ENCODE measurements at regions not wholly inside any gene's neighbourhood (a gene's known extent, or its start where the extent isn't known, plus 50 kb on each side); places are given as distances from the start of the nearest gene placed in this dataset.

DNA sequence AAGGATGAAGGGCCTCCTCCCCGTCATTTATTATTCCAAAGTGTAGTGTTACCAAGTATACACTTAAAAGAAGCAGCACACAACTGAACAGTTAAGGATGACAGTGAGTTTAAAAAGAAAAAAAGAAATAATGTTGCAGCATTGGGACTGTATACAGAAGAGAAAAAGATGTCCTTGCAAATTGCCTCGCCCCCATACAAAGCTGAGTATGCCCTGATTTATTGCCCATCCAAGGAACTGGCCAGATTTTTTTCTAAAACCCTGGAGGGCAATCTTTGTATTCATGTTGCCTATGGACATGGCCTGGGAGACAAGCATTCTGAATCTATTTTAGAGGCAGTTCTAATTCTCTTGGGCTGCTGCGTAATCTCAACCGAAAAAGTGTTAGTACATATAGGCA, 182.7 kb upstream of the NR4A3 start:
- TF ChIP-seq POLR2AphosphoS5 (IDR thresholded peaks at IDR 0.05; ENCODE audit: low read depth, low read length) (no peak), POLR2A (IDR thresholded peaks at IDR 0.05; ENCODE audit: low read depth, low read length) (no peak), PAX5 (IDR thresholded peaks at IDR 0.05; ENCODE audit: insufficient read depth, low read length, severe bottlenecking) (no peak), TAF1 (IDR thresholded peaks at IDR 0.05; ENCODE audit: low read depth, low read length) (no peak), SPI1 (IDR thresholded peaks at IDR 0.05; ENCODE audit: low read depth, low read length) (no peak)

All from GM12891 (cell line).